BE2C (cell line): ENCODE measurements at regions not wholly inside any gene's neighbourhood (a gene's known extent, or its start where the extent isn't known, plus 50 kb on each side); places are given as distances from the start of the nearest gene placed in this dataset.

Source experiments
- DNase-seq: peaks from one replicate; pipeline ENCODE4 v3.0.0-alpha.2; 2020
- H3K27me3 ChIP-seq: fragments of 250-450 bp; sonication (Bioruptor Pico); 2 replicates; pipeline ENCODE4 v1.5.1; 2020; ENCODE audit warnings: mild to moderate bottlenecking
- H3K36me3 ChIP-seq: fragments of 250-450 bp; sonication (Bioruptor Pico); 2 replicates; pipeline ENCODE4 v1.5.1; 2020; ENCODE audit warnings: mild to moderate bottlenecking
- H3K4me1 ChIP-seq: fragments of 250-450 bp; sonication (Bioruptor Pico); 2 replicates; pipeline ENCODE4 v1.5.1; 2020
- H3K4me3 ChIP-seq: 2 replicates; pipeline ENCODE4 v1.5.1; 2011; ENCODE audit warnings: low read depth, low read length
- H3K9me3 ChIP-seq: fragments of 250-450 bp; sonication (Bioruptor Pico); 2 replicates; pipeline ENCODE4 v1.5.1; 2020
- CTCF ChIP-seq: IDR thresholded peaks from 2 replicates; pipeline ENCODE4 v1.5.1; 2012; ENCODE audit warnings: mild to moderate bottlenecking, low read depth, low read length

GRCh38 chr3:118332699-118333098 lies 701.9 kb downstream of the IGSF11 start:
- Histone ChIP-seq H3K4me3 (no peak overlapping the region), H3K36me3 (no peaks in the 10 kb centered on the region), H3K4me1 (no peaks in the 10 kb centered on the region), H3K27me3 (no peaks in the 10 kb centered on the region), H3K9me3 (no peaks in the 10 kb centered on the region)
- no peak for DNase-seq
- no peak for TF ChIP-seq CTCF

GRCh38 chr3:118337649-118338048 lies 697.0 kb downstream of the IGSF11 start:
- no peak for DNase-seq
- no peak overlapping the region for H3K4me3 ChIP-seq
- TF ChIP-seq CTCF, result no peak
- no peaks in the 10 kb centered on the region for H3K4me1 ChIP-seq
- H3K27me3 ChIP-seq, result no peaks in the 10 kb centered on the region
- no peaks in the 10 kb centered on the region for H3K9me3 ChIP-seq
- H3K36me3 ChIP-seq, result no peaks in the 10 kb centered on the region

GRCh38 chr3:118347396-118348168 lies 687.1 kb downstream of the IGSF11 start:
- no peak for DNase-seq
- H3K4me3 ChIP-seq, result no peak overlapping the region
- TF ChIP-seq CTCF, result no peak

GRCh38 chr3:118348169-118348557 lies 686.5 kb downstream of the IGSF11 start:
- Histone ChIP-seq H3K4me3 (no peak overlapping the region), H3K36me3 (no peaks in the 10 kb centered on the region), H3K9me3 (no peaks in the 10 kb centered on the region), H3K27me3 (no peaks in the 10 kb centered on the region), H3K4me1 (peaks cover 15% of the 10 kb centered on the region)
- no peak for TF ChIP-seq CTCF
- no peak for DNase-seq

More at GRCh38 chr3:118347396-118348168, 687.1 kb downstream of the IGSF11 start:
- peaks cover 15% of the 10 kb centered on the region for H3K4me1 ChIP-seq
- H3K36me3 ChIP-seq, result no peaks in the 10 kb centered on the region
- no peaks in the 10 kb centered on the region for H3K9me3 ChIP-seq
- no peaks in the 10 kb centered on the region for H3K27me3 ChIP-seq

- Histone ChIP-seq H3K27me3 (no peaks in the 10 kb centered on the region), H3K4me3 (no peak overlapping the region), H3K4me1 (no peaks in the 10 kb centered on the region), H3K9me3 (no peaks in the 10 kb centered on the region), H3K36me3 (no peaks in the 10 kb centered on the region)
- DNase-seq, result no peak
- TF ChIP-seq CTCF, result no peak
These were observed 680.1 kb downstream of the IGSF11 start for GRCh38 chr3:118354556-118354955.

- Histone ChIP-seq H3K27me3 (no peaks in the 10 kb centered on the region), H3K9me3 (peaks cover 3% of the 10 kb centered on the region; the same call in 1 of the 2 replicates), H3K36me3 (no peaks in the 10 kb centered on the region), H3K4me3 (no peak overlapping the region), H3K4me1 (no peaks in the 10 kb centered on the region)
- no peak for DNase-seq
- no peak for TF ChIP-seq CTCF
These were observed 664.7 kb downstream of the IGSF11 start for GRCh38 chr3:118369892-118370491.
